ENCODE measurements at regions not wholly inside any gene's neighbourhood (a gene's known extent, or its start where the extent isn't known, plus 50 kb on each side); places are given as distances from the start of the nearest gene placed in this dataset.

DNA sequence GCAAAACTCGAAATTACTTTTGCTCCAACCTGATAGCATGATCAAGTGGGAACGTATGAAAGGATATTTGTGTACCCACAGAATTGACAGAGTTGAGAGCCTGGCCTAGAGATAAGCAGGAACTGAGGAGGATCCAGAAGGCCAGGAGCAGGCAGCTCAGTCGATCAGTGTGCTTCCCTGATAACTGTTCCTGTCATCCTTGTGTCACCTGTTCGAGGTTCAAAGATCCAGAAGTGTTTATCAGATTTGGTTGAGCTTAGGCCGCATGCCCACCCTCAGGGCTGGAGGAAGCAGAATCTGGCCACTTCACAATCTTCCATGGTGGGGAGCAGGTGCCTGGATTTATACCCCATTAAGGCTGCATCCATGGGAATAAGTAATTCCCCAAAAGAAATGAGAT lies 124.8 kb downstream of the QRSL1 start:
- H3K4me3 ChIP-seq (ENCODE audit: low read depth in 1 of 3, low read length in 3 of 3) = no peak overlapping the region
- H3K9ac ChIP-seq (ENCODE audit: low read depth in 1 of 2, low read length in 2 of 2) = no peak overlapping the region
- no peaks in the 10 kb centered on the region for H3K9me3 ChIP-seq (ENCODE audit: control insufficient read depth in 4 of 4, low read length in 3 of 4)
- H3K27ac ChIP-seq (ENCODE audit: low read depth in 1 of 2, low read length in 2 of 2) = no peak overlapping the region
- no peaks in the 10 kb centered on the region for H3K27me3 ChIP-seq (ENCODE audit: control insufficient read depth in 4 of 4, insufficient read depth in 4 of 4, low read length in 3 of 4)
- no peak for DNase-seq (ENCODE audit: low spot score)
- WGBS = 74% methylated on average over 5 of the region's 5 CpGs
- H3K4me1 ChIP-seq (ENCODE audit: control insufficient read depth in 4 of 4, insufficient read depth in 4 of 4, low read length in 3 of 4) = peaks cover 0 to 8% (median 6%) of the 10 kb centered on the region in 4 donors
- no peaks in the 10 kb centered on the region for H3K36me3 ChIP-seq (ENCODE audit: control insufficient read depth in 4 of 4, insufficient read depth in 3 of 4, low read depth in 1 of 4, low read length in 3 of 4)
- no peak for TF ChIP-seq SP1 (IDR thresholded peaks at IDR 0.05)
- no peak for TF ChIP-seq EGR1 (IDR thresholded peaks at IDR 0.05; ENCODE audit: low read depth in 2 of 2)
- TF ChIP-seq TAF1 (conservative IDR thresholded peaks at IDR 0.05) = no peak
- no peak for TF ChIP-seq FOXA1 (IDR thresholded peaks at IDR 0.05)
- TF ChIP-seq ATF3 (IDR thresholded peaks at IDR 0.05) = no peak
- no peak for TF ChIP-seq YY1 (IDR thresholded peaks at IDR 0.05)
- no peak for TF ChIP-seq HNF4A (conservative IDR thresholded peaks at IDR 0.05)
- no peak for TF ChIP-seq NR2F2 (IDR thresholded peaks at IDR 0.05)
- TF ChIP-seq, protein P1, sequence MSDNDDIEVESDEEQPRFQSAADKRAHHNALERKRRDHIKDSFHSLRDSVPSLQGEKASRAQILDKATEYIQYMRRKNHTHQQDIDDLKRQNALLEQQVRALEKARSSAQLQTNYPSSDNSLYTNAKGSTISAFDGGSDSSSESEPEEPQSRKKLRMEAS (IDR thresholded peaks at IDR 0.05) = no peak
- no peak for TF ChIP-seq FOXA2 (IDR thresholded peaks at IDR 0.05)
- TF ChIP-seq, protein P2, sequence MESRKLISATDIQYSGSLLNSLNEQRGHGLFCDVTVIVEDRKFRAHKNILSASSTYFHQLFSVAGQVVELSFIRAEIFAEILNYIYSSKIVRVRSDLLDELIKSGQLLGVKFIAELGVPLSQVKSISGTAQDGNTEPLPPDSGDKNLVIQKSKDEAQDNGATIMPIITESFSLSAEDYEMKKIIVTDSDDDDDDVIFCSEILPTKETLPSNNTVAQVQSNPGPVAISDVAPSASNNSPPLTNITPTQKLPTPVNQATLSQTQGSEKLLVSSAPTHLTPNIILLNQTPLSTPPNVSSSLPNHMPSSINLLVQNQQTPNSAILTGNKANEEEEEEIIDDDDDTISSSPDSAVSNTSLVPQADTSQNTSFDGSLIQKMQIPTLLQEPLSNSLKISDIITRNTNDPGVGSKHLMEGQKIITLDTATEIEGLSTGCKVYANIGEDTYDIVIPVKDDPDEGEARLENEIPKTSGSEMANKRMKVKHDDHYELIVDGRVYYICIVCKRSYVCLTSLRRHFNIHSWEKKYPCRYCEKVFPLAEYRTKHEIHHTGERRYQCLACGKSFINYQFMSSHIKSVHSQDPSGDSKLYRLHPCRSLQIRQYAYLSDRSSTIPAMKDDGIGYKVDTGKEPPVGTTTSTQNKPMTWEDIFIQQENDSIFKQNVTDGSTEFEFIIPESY (IDR thresholded peaks at IDR 0.05) = no peak
- no peak for TF ChIP-seq RAD21 (IDR thresholded peaks at IDR 0.05)
- TF ChIP-seq GABPA (IDR thresholded peaks at IDR 0.05 in 1 of 2, conservative IDR thresholded peaks at IDR 0.05 in 1 of 2) = no peak

- no peak overlapping the region for H3K27ac ChIP-seq (ENCODE audit: low read depth in 1 of 2, low read length in 2 of 2)
- no peak for DNase-seq (ENCODE audit: low spot score)
- TF ChIP-seq RXRA (IDR thresholded peaks at IDR 0.05) (no peak), RAD21 (IDR thresholded peaks at IDR 0.05) (no peak), EGR1 (IDR thresholded peaks at IDR 0.05; ENCODE audit: low read depth in 2 of 2) (no peak)
- TF ChIP-seq, protein P3, sequence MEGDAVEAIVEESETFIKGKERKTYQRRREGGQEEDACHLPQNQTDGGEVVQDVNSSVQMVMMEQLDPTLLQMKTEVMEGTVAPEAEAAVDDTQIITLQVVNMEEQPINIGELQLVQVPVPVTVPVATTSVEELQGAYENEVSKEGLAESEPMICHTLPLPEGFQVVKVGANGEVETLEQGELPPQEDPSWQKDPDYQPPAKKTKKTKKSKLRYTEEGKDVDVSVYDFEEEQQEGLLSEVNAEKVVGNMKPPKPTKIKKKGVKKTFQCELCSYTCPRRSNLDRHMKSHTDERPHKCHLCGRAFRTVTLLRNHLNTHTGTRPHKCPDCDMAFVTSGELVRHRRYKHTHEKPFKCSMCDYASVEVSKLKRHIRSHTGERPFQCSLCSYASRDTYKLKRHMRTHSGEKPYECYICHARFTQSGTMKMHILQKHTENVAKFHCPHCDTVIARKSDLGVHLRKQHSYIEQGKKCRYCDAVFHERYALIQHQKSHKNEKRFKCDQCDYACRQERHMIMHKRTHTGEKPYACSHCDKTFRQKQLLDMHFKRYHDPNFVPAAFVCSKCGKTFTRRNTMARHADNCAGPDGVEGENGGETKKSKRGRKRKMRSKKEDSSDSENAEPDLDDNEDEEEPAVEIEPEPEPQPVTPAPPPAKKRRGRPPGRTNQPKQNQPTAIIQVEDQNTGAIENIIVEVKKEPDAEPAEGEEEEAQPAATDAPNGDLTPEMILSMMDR (IDR thresholded peaks at IDR 0.05; ENCODE audit: low read depth, low read length, missing input control) = no peak
- TF ChIP-seq, protein P1 (IDR thresholded peaks at IDR 0.05) = no peak
- 87% methylated on average over 4 of the region's 4 CpGs for WGBS
- peaks cover 0 to 4% (median 4%) of the 10 kb centered on the region in 4 donors for H3K4me1 ChIP-seq (ENCODE audit: control insufficient read depth in 4 of 4, insufficient read depth in 4 of 4, low read length in 3 of 4)
- no peak overlapping the region for H3K9ac ChIP-seq (ENCODE audit: low read depth in 1 of 2, low read length in 2 of 2)
- H3K27me3 ChIP-seq (ENCODE audit: control insufficient read depth in 4 of 4, insufficient read depth in 4 of 4, low read length in 3 of 4) = no peaks in the 10 kb centered on the region
- no peak overlapping the region for H3K4me3 ChIP-seq (ENCODE audit: low read depth in 1 of 3, low read length in 3 of 3)
- H3K9me3 ChIP-seq (ENCODE audit: control insufficient read depth in 4 of 4, low read length in 3 of 4) = no peaks in the 10 kb centered on the region
- H3K36me3 ChIP-seq (ENCODE audit: control insufficient read depth in 4 of 4, insufficient read depth in 3 of 4, low read depth in 1 of 4, low read length in 3 of 4) = no peaks in the 10 kb centered on the region
Measured at GRCh38 chr6:106752641-106753040, 123.3 kb downstream of the QRSL1 start.
